ENCODE measurements at regions not wholly inside any gene's neighbourhood (a gene's known extent, or its start where the extent isn't known, plus 50 kb on each side); places are given as distances from the start of the nearest gene placed in this dataset.

GRCh38 chr20:57868310-57868709 is 158.5 kb upstream of the PMEPA1 start:
- H3K18ac ChIP-seq (ENCODE audit: insufficient read length, low read depth, low read length) = no peak overlapping the region
- no peak for DNase-seq
- TF ChIP-seq, protein P1, sequence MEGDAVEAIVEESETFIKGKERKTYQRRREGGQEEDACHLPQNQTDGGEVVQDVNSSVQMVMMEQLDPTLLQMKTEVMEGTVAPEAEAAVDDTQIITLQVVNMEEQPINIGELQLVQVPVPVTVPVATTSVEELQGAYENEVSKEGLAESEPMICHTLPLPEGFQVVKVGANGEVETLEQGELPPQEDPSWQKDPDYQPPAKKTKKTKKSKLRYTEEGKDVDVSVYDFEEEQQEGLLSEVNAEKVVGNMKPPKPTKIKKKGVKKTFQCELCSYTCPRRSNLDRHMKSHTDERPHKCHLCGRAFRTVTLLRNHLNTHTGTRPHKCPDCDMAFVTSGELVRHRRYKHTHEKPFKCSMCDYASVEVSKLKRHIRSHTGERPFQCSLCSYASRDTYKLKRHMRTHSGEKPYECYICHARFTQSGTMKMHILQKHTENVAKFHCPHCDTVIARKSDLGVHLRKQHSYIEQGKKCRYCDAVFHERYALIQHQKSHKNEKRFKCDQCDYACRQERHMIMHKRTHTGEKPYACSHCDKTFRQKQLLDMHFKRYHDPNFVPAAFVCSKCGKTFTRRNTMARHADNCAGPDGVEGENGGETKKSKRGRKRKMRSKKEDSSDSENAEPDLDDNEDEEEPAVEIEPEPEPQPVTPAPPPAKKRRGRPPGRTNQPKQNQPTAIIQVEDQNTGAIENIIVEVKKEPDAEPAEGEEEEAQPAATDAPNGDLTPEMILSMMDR (conservative IDR thresholded peaks at IDR 0.05) = no peak
- H3K14ac ChIP-seq (ENCODE audit: insufficient read depth, low read length) = peak overlapping the region; percentile 25; the same call in 1 of the 2 replicates
- H3K27me3 ChIP-seq (ENCODE audit: insufficient read depth, low read length) = no peaks in the 10 kb centered on the region
- H2BK20ac ChIP-seq (ENCODE audit: low read depth, low read length, poor library complexity, severe bottlenecking) = no peak overlapping the region
- H3T11ph ChIP-seq (ENCODE audit: low read length) = no peak overlapping the region
- no peak overlapping the region for H2AFZ ChIP-seq (ENCODE audit: low read length)
- no peak overlapping the region for H3K56ac ChIP-seq (ENCODE audit: insufficient read length, low read depth, low read length)
- no peak overlapping the region for H2BK15ac ChIP-seq (ENCODE audit: low read depth, low read length)
- Mint-ChIP-seq H3K27me3 (ENCODE audit: low read depth) (peaks cover 22% of the 10 kb centered on the region), H3K36me3 (ENCODE audit: insufficient read depth in 1 of 3, low read depth in 3 of 3) (no peaks in the 10 kb centered on the region), H3K9me3 (peaks cover 0 to under 1% of the 10 kb centered on the region in 2 experiments; a peak in 3 of 5 replicates), H3K4me1 (peaks cover 21 to 32% of the 10 kb centered on the region in 2 experiments), H3K27ac (no peak overlapping the region), H3K4me3 (no peak overlapping the region)
- no peak overlapping the region for H4K91ac ChIP-seq (ENCODE audit: insufficient read length, low read depth, low read length)
- H3K23me2 ChIP-seq (ENCODE audit: insufficient read length, low read depth, low read length, poor library complexity, severe bottlenecking) = no peaks in the 10 kb centered on the region
- no peak overlapping the region for H2AK5ac ChIP-seq (ENCODE audit: insufficient read length, low read length)
- H3K4me1 ChIP-seq (ENCODE audit: insufficient read depth, low read length) = no peaks in the 10 kb centered on the region; the same call in 1 of the 2 replicates
- H3K4me2 ChIP-seq (ENCODE audit: insufficient read depth, insufficient read length, low read length) = no peak overlapping the region
- H3K27ac ChIP-seq (ENCODE audit: insufficient read length, low read depth, low read length) = no peak overlapping the region
- no CpG with 5 or more reads among the region's 15 CpGs for WGBS (ENCODE audit: extremely low coverage, insufficient read length, low lambda C conversion rate)
- no peaks in the 10 kb centered on the region for H3K79me2 ChIP-seq (ENCODE audit: insufficient read depth, low read length)
- no peak overlapping the region for H4K5ac ChIP-seq (ENCODE audit: insufficient read length, low read depth, low read length)
- H2BK12ac ChIP-seq (ENCODE audit: insufficient read length, low read depth, low read length) = no peak overlapping the region
- no peaks in the 10 kb centered on the region for H4K20me1 ChIP-seq (ENCODE audit: control insufficient read depth, insufficient read depth, insufficient read length)
- no peak overlapping the region for H4K8ac ChIP-seq (replicated peaks; ENCODE audit: insufficient read length, low read depth, low read length)
- H3K9ac ChIP-seq (ENCODE audit: extremely low read depth, insufficient read length, low read length) = no peak overlapping the region
- H3K23ac ChIP-seq (ENCODE audit: insufficient read length, low read depth, low read length) = no peak overlapping the region
- H3K9me3 ChIP-seq (ENCODE audit: control insufficient read depth, low read depth, low read length) = no peaks in the 10 kb centered on the region
- H3K79me1 ChIP-seq (ENCODE audit: insufficient read depth, low read depth, low read length, poor library complexity, severe bottlenecking) = no peaks in the 10 kb centered on the region
- no peak overlapping the region for H2BK120ac ChIP-seq (ENCODE audit: low read depth, low read length, poor library complexity, severe bottlenecking)
- H3K4ac ChIP-seq (ENCODE audit: low read depth, low read length) = no peak overlapping the region
- no peak overlapping the region for H2BK5ac ChIP-seq (ENCODE audit: insufficient read length, low read length)
